NB4 (cell line): ENCODE measurements at regions not wholly inside any gene's neighbourhood (a gene's known extent, or its start where the extent isn't known, plus 50 kb on each side); places are given as distances from the start of the nearest gene placed in this dataset.
A peak's percentile ranks its signal among the peaks of the same experiment; 100 is the strongest.

Experiments
- POLR2A ChIP-seq: IDR thresholded peaks from 2 replicates; pipeline ENCODE4 v1.6.1; 2011; ENCODE audit warnings: mild to moderate bottlenecking; ENCODE audit not compliant: insufficient read length; ENCODE audit errors: extremely low read depth
- TF ChIP-seq, protein P1 (sequence below): IDR thresholded peaks from one replicate; pipeline ENCODE4 v1.5.1; 2012; ENCODE audit warnings: low read depth, low read length

GRCh38 chr14:21978184-21978998 is 304.8 kb upstream of the OR4E1 start:
- TF ChIP-seq, protein P1, sequence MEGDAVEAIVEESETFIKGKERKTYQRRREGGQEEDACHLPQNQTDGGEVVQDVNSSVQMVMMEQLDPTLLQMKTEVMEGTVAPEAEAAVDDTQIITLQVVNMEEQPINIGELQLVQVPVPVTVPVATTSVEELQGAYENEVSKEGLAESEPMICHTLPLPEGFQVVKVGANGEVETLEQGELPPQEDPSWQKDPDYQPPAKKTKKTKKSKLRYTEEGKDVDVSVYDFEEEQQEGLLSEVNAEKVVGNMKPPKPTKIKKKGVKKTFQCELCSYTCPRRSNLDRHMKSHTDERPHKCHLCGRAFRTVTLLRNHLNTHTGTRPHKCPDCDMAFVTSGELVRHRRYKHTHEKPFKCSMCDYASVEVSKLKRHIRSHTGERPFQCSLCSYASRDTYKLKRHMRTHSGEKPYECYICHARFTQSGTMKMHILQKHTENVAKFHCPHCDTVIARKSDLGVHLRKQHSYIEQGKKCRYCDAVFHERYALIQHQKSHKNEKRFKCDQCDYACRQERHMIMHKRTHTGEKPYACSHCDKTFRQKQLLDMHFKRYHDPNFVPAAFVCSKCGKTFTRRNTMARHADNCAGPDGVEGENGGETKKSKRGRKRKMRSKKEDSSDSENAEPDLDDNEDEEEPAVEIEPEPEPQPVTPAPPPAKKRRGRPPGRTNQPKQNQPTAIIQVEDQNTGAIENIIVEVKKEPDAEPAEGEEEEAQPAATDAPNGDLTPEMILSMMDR, result peak; percentile 93
- no peak for TF ChIP-seq POLR2A
